SU-DHL-6 (cell line): ENCODE measurements at regions not wholly inside any gene's neighbourhood (a gene's known extent, or its start where the extent isn't known, plus 50 kb on each side); places are given as distances from the start of the nearest gene placed in this dataset.

Experiments used
- H2AFZ ChIP-seq: fragments of 200-600 bp; sonication (generic); 2 replicates; pipeline ENCODE4 v1.6.1; 2014; ENCODE audit warnings: low read depth, mild to moderate bottlenecking, moderate library complexity, mixed read lengths, antibody characterized with exemption, low read length; ENCODE audit not compliant: severe bottlenecking
- H3F3A ChIP-seq: fragments of 200-600 bp; shearing (Covaris generic); 2 replicates; pipeline ENCODE4 v1.6.0; 2016; ENCODE audit warnings: antibody characterized with exemption, mild to moderate bottlenecking; ENCODE audit not compliant: insufficient read depth
- H3K27ac ChIP-seq: fragments of 200-600 bp; sonication (generic); 2 replicates; pipeline ENCODE4 v1.5.1; 2016; ENCODE audit warnings: low read depth, mild to moderate bottlenecking, low read length, moderate library complexity, mixed read lengths
- H3K27me3 ChIP-seq: fragments of 200-600 bp; sonication (generic), shearing (Covaris generic); 2 replicates; pipeline ENCODE4 v1.6.0; 2014; ENCODE audit warnings: mild to moderate bottlenecking, low read length
- H3K36me3 ChIP-seq: fragments of 200-600 bp; sonication (generic); 2 replicates; pipeline ENCODE4 v1.6.1; 2014; ENCODE audit warnings: mild to moderate bottlenecking, low read length, mixed read lengths
- H3K4me2 ChIP-seq: fragments of 300-600, 200-600 bp; shearing (Covaris generic), sonication (generic); 2 replicates; pipeline ENCODE4 v1.6.0; 2014; ENCODE audit warnings: low read length, low read depth, mild to moderate bottlenecking; ENCODE audit not compliant: poor library complexity, severe bottlenecking
- H3K4me3 ChIP-seq: fragments of 200-600 bp; sonication (generic); 2 replicates; pipeline ENCODE4 v1.5.1; 2014; ENCODE audit warnings: antibody characterized with exemption, low read length, mild to moderate bottlenecking, mixed read lengths; ENCODE audit not compliant: insufficient read depth, poor library complexity, severe bottlenecking
- H3K79me2 ChIP-seq: fragments of 200-600 bp; sonication (generic); 2 replicates; pipeline ENCODE4 v1.6.1; 2014; ENCODE audit warnings: mild to moderate bottlenecking, low read length, moderate library complexity; ENCODE audit not compliant: insufficient read depth
- H3K9ac ChIP-seq: fragments of 200-600 bp; sonication (generic); 2 replicates; pipeline ENCODE4 v1.7.0; 2014; ENCODE audit warnings: mild to moderate bottlenecking, low read length
- H3K9me2 ChIP-seq: fragments of 200-600 bp; sonication (generic); replicated peaks from 2 replicates; pipeline ENCODE4 v1.6.1; 2014; ENCODE audit warnings: low read length; ENCODE audit not compliant: insufficient read depth
- H3K9me3 ChIP-seq: fragments of 200-600 bp; sonication (generic); 2 replicates; pipeline ENCODE4 v1.6.1; 2014; ENCODE audit warnings: low read length, mixed read lengths; ENCODE audit not compliant: insufficient read depth
- H4K20me1 ChIP-seq: fragments of 200-600 bp; sonication (generic); 2 replicates; pipeline ENCODE4 v1.6.1; 2014; ENCODE audit warnings: low read depth, mild to moderate bottlenecking, antibody characterized with exemption, low read length, moderate library complexity, mixed read lengths
- EZH2phosphoT487 ChIP-seq: fragments of 200-600 bp; sonication (generic), shearing (Covaris generic); conservative IDR thresholded peaks from 2 replicates; pipeline ENCODE4 v1.6.1; 2018; ENCODE audit warnings: mild to moderate bottlenecking, antibody characterized with exemption, low read length, moderate library complexity, mixed read lengths
- TF ChIP-seq, protein P1 (sequence below): fragments of 200-600 bp; sonication (generic); IDR thresholded peaks from one replicate; pipeline ENCODE4 v1.5.1; 2017; ENCODE audit warnings: antibody characterized with exemption, mild to moderate bottlenecking, low read length, moderate library complexity; ENCODE audit not compliant: insufficient read depth, poor library complexity, severe bottlenecking

DNA sequence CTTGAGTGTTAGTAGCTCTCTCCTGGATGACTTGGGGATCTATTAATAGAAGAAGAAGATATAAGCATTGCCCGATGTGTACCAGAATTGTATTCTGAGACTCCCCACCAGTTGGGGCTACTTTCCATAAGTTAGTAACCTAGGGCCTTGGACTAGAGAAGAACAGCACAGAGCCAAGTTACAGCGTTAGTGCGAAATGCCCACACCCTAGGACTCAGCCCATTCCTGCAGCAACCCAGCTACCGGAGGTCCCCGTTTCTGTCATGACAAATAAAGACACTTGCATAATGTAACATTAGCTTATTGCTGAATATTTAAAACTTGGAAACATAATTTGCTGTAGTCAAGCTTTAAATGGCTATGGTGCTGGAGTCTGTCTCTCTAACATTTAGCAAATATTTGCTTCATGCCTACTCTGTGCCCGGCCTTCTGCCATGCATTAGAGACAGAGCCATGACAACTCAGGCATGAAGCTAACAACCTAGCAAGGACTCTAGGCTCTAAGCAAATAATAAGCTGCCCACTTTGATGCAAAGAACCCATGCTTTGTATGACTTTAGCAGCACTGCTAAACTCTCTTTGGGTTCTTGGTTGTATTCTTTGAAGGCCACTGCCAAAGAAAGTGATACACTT lies 103.4 kb upstream of the COL21A1 start:
- H3K9ac ChIP-seq, result no peak overlapping the region
- H3K79me2 ChIP-seq, result no peaks in the 10 kb centered on the region
- H3K27ac ChIP-seq, result no peak overlapping the region
- no peaks in the 10 kb centered on the region for H3K9me3 ChIP-seq
- TF ChIP-seq, protein P1, sequence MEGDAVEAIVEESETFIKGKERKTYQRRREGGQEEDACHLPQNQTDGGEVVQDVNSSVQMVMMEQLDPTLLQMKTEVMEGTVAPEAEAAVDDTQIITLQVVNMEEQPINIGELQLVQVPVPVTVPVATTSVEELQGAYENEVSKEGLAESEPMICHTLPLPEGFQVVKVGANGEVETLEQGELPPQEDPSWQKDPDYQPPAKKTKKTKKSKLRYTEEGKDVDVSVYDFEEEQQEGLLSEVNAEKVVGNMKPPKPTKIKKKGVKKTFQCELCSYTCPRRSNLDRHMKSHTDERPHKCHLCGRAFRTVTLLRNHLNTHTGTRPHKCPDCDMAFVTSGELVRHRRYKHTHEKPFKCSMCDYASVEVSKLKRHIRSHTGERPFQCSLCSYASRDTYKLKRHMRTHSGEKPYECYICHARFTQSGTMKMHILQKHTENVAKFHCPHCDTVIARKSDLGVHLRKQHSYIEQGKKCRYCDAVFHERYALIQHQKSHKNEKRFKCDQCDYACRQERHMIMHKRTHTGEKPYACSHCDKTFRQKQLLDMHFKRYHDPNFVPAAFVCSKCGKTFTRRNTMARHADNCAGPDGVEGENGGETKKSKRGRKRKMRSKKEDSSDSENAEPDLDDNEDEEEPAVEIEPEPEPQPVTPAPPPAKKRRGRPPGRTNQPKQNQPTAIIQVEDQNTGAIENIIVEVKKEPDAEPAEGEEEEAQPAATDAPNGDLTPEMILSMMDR, result no peak
- no peak for TF ChIP-seq EZH2phosphoT487
- no peak overlapping the region for H3K4me2 ChIP-seq
- no peak overlapping the region for H2AFZ ChIP-seq
- H3K9me2 ChIP-seq, result no peaks in the 10 kb centered on the region
- H3K36me3 ChIP-seq, result no peaks in the 10 kb centered on the region
- no peak overlapping the region for H3K4me3 ChIP-seq
- H4K20me1 ChIP-seq, result no peaks in the 10 kb centered on the region
- no peaks in the 10 kb centered on the region for H3K27me3 ChIP-seq
- H3F3A ChIP-seq, result no peaks in the 10 kb centered on the region

DNA sequence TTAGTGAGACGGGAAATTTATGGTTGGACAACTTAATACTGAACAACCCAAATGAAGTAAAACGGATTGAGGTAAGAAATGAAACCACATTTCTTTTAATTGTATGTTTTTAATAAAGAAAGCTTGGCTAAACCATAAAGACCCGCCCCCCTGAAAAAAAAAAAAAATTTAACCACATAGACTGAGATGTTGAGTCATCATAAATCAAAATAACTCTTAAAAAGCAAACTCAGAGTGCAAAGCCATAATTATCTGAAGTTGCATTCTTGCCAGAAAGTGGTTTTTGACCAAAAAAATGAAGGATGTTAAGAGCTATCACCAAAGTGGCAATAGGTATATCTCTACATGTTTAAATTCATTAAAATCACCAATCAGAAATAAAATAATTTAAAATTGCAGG lies 101.8 kb upstream of the COL21A1 start:
- no peak overlapping the region for H3K4me2 ChIP-seq

DNA sequence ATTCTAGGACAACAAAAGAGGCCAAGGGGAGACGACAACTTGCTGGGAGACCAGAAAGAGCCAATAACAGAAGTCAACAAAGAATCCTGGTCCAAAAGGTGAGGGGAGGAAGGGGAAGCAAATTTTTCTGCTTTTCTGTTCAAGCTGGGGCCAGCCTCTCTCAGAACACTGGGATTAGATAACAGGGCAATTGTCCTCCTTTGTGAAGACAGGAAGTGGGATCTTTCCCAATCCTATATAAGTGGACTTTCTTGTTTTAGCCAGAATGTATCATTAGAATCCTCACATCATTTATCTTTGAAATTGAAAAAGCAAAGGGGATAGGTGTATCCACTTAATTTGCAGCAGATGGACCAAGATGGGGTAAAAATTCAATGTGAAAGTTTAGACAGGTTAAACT lies 101.2 kb upstream of the COL21A1 start:
- no peaks in the 10 kb centered on the region for H3F3A ChIP-seq
- no peak overlapping the region for H3K27ac ChIP-seq
- H4K20me1 ChIP-seq, result no peaks in the 10 kb centered on the region
- H3K9me2 ChIP-seq, result no peaks in the 10 kb centered on the region
- H3K36me3 ChIP-seq, result no peaks in the 10 kb centered on the region
- no peaks in the 10 kb centered on the region for H3K9me3 ChIP-seq
- H3K79me2 ChIP-seq, result no peaks in the 10 kb centered on the region
- TF ChIP-seq EZH2phosphoT487, result no peak
- TF ChIP-seq, protein P1, result no peak
- H3K4me3 ChIP-seq, result no peak overlapping the region
- no peak overlapping the region for H2AFZ ChIP-seq
- no peaks in the 10 kb centered on the region for H3K27me3 ChIP-seq
- H3K9ac ChIP-seq, result no peak overlapping the region
- H3K4me2 ChIP-seq, result no peak overlapping the region

More for the DNA sequence above, 101.8 kb upstream of the COL21A1 start:
- Histone ChIP-seq H4K20me1 (no peaks in the 10 kb centered on the region), H3K79me2 (no peaks in the 10 kb centered on the region), H3K4me3 (no peak overlapping the region), H3F3A (no peaks in the 10 kb centered on the region), H2AFZ (no peak overlapping the region), H3K36me3 (no peaks in the 10 kb centered on the region), H3K9ac (no peak overlapping the region), H3K9me3 (no peaks in the 10 kb centered on the region), H3K27ac (no peak overlapping the region), H3K27me3 (no peaks in the 10 kb centered on the region), H3K9me2 (no peaks in the 10 kb centered on the region)
- TF ChIP-seq, protein P1, result no peak
- TF ChIP-seq EZH2phosphoT487, result no peak
